VCaP (cell line): ENCODE measurements at regions not wholly inside any gene's neighbourhood (a gene's known extent, or its start where the extent isn't known, plus 50 kb on each side); places are given as distances from the start of the nearest gene placed in this dataset.

ENCODE experiments used
- H3K27ac ChIP-seq: fragments of 450-650 bp; 2 replicates; pipeline ENCODE4 v1.5.1; 2017
- TF ChIP-seq, protein P1 (sequence below): fragments of 450-650 bp; conservative IDR thresholded peaks from 2 replicates; pipeline ENCODE4 v1.5.1; 2017; ENCODE audit warnings: mild to moderate bottlenecking, moderate library complexity

- no peak overlapping the region for H3K27ac ChIP-seq
- TF ChIP-seq, protein P1, sequence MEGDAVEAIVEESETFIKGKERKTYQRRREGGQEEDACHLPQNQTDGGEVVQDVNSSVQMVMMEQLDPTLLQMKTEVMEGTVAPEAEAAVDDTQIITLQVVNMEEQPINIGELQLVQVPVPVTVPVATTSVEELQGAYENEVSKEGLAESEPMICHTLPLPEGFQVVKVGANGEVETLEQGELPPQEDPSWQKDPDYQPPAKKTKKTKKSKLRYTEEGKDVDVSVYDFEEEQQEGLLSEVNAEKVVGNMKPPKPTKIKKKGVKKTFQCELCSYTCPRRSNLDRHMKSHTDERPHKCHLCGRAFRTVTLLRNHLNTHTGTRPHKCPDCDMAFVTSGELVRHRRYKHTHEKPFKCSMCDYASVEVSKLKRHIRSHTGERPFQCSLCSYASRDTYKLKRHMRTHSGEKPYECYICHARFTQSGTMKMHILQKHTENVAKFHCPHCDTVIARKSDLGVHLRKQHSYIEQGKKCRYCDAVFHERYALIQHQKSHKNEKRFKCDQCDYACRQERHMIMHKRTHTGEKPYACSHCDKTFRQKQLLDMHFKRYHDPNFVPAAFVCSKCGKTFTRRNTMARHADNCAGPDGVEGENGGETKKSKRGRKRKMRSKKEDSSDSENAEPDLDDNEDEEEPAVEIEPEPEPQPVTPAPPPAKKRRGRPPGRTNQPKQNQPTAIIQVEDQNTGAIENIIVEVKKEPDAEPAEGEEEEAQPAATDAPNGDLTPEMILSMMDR, result no peak
Observed at GRCh38 chr11:122394313-122394712, 261.2 kb upstream of the UBASH3B start.

DNA sequence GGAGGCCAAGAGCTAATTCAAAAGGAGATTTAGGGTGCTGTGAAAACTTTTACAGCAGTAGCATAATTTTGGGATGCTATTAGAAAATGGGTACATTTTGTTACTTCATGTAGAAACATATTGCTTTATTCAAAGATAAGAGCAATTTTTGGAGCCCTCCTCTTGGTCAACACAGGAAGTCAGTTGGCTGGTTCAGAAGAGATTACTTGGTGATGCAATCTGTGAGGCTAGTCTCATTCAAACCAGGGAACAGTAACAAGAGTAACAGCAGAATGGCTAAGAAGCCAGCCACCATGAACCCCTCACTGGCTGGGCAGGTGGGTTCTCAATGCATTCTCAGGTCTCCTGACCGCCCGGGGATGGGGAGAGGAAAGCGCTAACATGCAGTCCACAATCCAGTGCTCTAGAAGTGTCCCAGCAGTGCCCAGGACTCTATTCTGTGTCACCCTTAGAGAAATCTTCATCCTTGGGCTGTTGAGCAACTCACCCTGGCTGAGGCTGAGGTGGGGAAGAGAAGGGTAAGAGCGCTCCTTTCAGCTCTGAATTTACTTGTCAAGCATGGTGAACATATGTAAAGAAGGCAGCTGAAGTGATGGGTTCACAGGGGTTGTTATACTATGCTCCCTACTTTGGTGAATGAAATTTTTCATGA, 262.2 kb upstream of the UBASH3B start:
- H3K27ac ChIP-seq, result no peak overlapping the region
- TF ChIP-seq, protein P1, result no peak

GRCh38 chr11:122392508-122392907, 263.0 kb upstream of the UBASH3B start:
- no peak overlapping the region for H3K27ac ChIP-seq
- TF ChIP-seq, protein P1, result no peak

GRCh38 chr11:122391049-122391448, 264.5 kb upstream of the UBASH3B start:
- H3K27ac ChIP-seq, result no peak overlapping the region
- TF ChIP-seq, protein P1, result no peak

DNA sequence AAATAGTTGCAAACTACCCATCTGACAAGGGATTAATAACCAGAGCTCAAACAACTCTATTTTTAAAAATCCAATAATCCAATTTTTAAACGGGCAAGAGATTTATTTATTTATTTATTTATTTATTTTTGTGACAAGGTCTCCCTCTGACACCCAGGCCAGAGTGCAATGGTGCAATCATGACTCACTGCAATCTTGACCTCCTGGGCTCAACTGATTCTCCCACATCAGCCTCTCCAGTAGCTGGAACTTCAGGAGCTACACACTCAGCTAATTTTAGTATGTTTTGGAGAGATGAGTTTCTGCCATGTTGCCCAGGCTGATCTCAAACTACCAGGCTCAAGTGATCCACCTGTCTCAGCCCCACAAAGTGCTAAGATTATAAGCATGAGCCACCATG, 267.2 kb upstream of the BLID start:
- TF ChIP-seq, protein P1, result no peak
- H3K27ac ChIP-seq, result no peak overlapping the region

DNA sequence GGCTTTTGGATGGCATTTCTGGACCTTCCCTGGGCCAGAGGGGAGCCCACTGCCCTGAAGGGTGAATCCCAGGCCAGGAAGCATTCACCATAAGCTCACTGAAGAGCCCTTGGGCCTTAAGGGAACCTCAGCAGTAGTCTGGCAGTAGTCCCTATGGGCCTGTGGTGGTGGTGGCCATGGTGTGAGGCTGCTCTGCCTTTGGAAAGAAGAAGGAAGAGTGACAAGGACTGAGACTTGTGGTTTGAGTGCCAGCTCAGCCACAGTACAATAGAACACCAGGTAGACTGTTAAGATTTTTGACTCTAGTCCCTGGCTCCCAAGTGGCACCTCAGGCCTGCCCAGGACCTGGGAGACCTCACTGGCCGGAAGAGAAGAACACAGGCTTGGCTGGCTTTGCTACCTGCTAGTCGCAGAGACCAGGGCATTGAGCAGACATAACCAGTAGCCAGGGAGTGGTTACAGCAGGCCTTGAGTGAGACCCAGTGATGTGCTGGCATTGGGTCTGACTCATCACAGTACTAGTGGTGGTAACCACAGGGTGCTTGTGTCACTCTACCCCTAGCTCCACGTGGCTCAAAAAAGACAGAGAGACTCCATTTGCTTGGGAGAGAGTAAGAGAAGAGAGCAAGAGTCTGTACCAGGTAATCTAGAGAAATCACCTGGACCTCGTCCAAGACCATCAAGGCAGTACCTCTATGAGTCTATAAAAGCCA, 259.8 kb upstream of the BLID start:
- TF ChIP-seq, protein P1, result no peak
- H3K27ac ChIP-seq, result no peak overlapping the region

DNA sequence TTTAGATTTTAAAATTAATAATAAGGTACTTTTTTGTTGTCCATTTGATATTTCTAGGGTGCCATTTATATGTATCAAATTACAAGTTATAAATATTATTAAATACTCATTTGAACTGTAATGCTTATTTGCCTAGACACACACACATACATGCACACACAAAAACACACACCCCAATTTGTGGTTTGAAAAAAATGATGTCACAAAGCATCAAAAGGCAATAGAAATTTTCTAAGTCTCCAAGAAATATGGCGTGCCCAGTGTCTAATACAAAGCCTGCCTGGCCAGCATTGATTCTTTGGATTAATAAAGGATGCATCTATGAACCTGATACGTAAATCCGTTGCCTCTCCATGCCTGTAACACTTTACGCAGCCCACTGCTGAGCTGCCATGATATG, 252.8 kb upstream of the BLID start:
- TF ChIP-seq, protein P1, result no peak
- H3K27ac ChIP-seq, result no peak overlapping the region
